Kidney (tissue), 13 donors: ENCODE measurements at regions not wholly inside any gene's neighbourhood (a gene's known extent, or its start where the extent isn't known, plus 50 kb on each side); places are given as distances from the start of the nearest gene placed in this dataset.

Experiments used
- DNase-seq, 5 donors: peaks; one replicate each; pipeline ENCODE4 v3.0.0-alpha.2; 2013 to 2020
- FAIRE-seq: peaks from 2 replicates; lab custom pipeline; 2012; peaks lifted over from hg19 to GRCh38; lab: Jason Lieb, UNC
- H3K27ac ChIP-seq, 2 donors: one replicate each; pipeline ENCODE4 v1.7.0; 2013; ENCODE audit warnings: low read depth in 2 of 2, low read length in 2 of 2, inconsistent platforms in 1 of 2
- H3K27me3 ChIP-seq: one replicate; pipeline ENCODE4 v1.7.1; 2013; ENCODE audit warnings: low read length, inconsistent platforms; ENCODE audit not compliant: control insufficient read depth, insufficient read depth
- H3K36me3 ChIP-seq, 3 donors: one replicate each; pipeline versions ENCODE4 v1.7.0 to v1.7.1; 2013; ENCODE audit warnings: low read length in 3 of 3, control low read depth in 1 of 3, inconsistent platforms in 1 of 3; ENCODE audit not compliant: insufficient read depth in 3 of 3, control insufficient read depth in 2 of 3
- H3K4me1 ChIP-seq, 3 donors: one replicate each; pipeline versions ENCODE4 v1.7.0 to v1.7.1; 2013; ENCODE audit warnings: low read length in 3 of 3, inconsistent platforms in 1 of 3, low read depth in 1 of 3; ENCODE audit not compliant: control insufficient read depth in 2 of 3, insufficient read depth in 2 of 3
- H3K4me3 ChIP-seq, 3 donors: one replicate each; pipeline versions ENCODE4 v1.7.0 to v1.8.1; 2013; ENCODE audit warnings: low read length in 3 of 3, control low read depth in 1 of 3, inconsistent platforms in 1 of 3
- H3K9ac ChIP-seq, 3 donors: one replicate each; pipeline versions ENCODE4 v1.7.0 to v1.7.1; 2013; ENCODE audit warnings: low read length in 3 of 3, control low read depth in 1 of 3, inconsistent platforms in 1 of 3
- H3K9me3 ChIP-seq, 3 donors: one replicate each; pipeline versions ENCODE4 v1.7.0 to v1.7.1; 2013; ENCODE audit warnings: low read length in 3 of 3, control low read depth in 1 of 3, inconsistent platforms in 1 of 3; ENCODE audit not compliant: control insufficient read depth in 2 of 3, insufficient read depth in 1 of 3
- CTCF ChIP-seq: IDR thresholded peaks from 3 replicates; pipeline ENCODE4 v1.5.1; 2012; ENCODE audit warnings: mild to moderate bottlenecking, moderate library complexity, borderline replicate concordance; ENCODE audit not compliant: insufficient read depth; ENCODE audit errors: extremely low read depth
- intact Hi-C: fragments of 100-400 bp; cut with DNase I; formaldehyde crosslinking; loops from one replicate; pipeline ENCODE4 v1.11.1; 2022
- donor health status: control.
- donor health status: control.
- donor health status: control.
- donor health status: control.
- donor health status: control.
- donor health status: DM: yes; HTN: yes; CAD: no.
- donor health status: Normal renal cell carcinoma (clear cell type).

GRCh38 chr22:49366437-49366836 is 461.2 kb downstream of the BRD1 start:
- Histone ChIP-seq H3K27ac (no peak overlapping the region), H3K27me3 (peaks cover 2% of the 10 kb centered on the region), H3K9ac (no peak overlapping the region), H3K4me3 (no peak overlapping the region), H3K9me3 (no peaks in the 10 kb centered on the region), H3K4me1 (no peaks in the 10 kb centered on the region), H3K36me3 (no peaks in the 10 kb centered on the region)
- intact Hi-C loops, result no loop called here
- FAIRE-seq (no peak), DNase-seq (peak in 1 of 5 donors; percentile 23)
- no peak for TF ChIP-seq CTCF

DNA sequence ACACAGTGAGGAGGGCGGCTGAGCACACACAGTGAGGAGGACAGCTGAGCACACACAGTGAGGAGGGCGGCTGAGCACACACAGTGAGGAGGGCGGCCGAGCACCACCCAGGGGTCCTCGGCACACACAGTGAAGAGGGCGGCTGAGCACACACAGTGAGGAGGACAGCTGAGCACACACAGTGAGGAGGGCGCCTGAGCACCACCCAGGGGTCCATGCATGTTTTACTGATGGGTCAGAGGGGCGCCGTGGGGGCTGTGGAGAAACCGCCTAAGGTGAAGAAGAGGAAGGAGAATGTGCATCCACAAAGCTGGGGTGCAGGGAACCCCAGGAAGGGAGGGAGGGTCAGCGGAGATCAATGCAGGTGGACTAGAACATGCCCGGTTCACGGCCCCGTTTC is 461.8 kb downstream of the BRD1 start:
- no peak for TF ChIP-seq CTCF
- intact Hi-C loops, result no loop called here
- H3K4me3 ChIP-seq, result no peak overlapping the region
- H3K4me1 ChIP-seq, result no peaks in the 10 kb centered on the region
- H3K9ac ChIP-seq, result no peak overlapping the region
- FAIRE-seq (no peak), DNase-seq (peak in 1 of 5 donors; percentile 56)
- H3K27me3 ChIP-seq, result peaks cover 2% of the 10 kb centered on the region
- H3K36me3 ChIP-seq, result no peaks in the 10 kb centered on the region
- H3K27ac ChIP-seq, result no peak overlapping the region
- no peaks in the 10 kb centered on the region for H3K9me3 ChIP-seq

DNA sequence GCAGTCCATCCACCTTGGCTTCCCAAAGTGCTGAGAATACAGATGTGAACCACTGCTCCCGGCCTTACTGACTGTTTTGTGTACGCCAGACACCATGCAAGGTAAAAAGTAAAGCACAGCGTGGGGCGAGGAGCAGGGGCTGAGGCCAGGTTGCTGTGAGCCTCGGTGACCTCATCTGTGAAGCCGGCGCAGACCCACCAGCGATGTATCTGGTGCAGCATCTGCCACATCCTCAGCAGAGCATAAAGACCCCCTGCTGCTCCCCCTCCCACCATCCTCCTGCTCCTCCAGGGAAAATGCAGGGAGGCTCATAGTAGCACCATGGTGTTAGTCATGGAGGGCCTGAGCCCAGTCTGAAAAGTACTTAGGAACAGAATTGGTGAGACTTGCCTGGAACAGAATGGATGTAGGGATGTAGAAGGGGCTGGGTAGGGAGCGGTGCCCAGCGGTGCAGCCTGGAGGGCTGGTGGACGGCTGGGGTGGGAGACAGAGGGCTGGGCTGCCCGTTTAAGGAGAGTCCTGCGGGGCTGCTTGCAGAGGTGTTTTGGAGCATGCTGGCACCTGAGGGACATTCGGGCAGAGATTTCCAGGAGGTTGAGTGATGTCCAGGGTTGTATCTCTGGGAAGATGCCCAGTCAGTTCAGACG is 462.4 kb downstream of the BRD1 start:
- no peaks in the 10 kb centered on the region for H3K4me1 ChIP-seq
- H3K9ac ChIP-seq, result no peak overlapping the region
- no peaks in the 10 kb centered on the region for H3K36me3 ChIP-seq
- no peak overlapping the region for H3K27ac ChIP-seq
- intact Hi-C loops, result no loop called here
- DNase-seq, result peak in 1 of 5 donors; percentile 43
- no peak for TF ChIP-seq CTCF
- no peaks in the 10 kb centered on the region for H3K9me3 ChIP-seq
- FAIRE-seq, result no peak
- no peak overlapping the region for H3K4me3 ChIP-seq
- peaks cover under 1% of the 10 kb centered on the region for H3K27me3 ChIP-seq

DNA sequence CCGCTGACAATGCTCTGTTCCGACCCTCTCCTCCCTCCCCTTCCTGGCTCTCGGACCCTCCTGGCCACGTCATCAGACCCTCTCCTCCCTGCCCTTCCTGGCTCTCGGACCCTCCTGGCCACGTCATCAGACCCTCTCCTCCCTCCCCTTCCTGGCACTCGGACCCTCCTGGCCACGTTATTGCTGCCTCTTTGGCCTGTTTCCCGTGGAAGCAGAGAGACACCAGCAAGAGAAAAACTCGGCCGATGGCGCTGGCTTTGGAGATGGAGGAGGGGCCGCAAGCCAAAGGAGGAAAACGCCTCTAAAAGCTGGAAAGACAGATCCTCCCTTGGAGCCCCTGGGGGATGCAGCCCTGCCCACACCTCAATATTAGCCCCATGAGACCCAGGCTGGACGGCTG is 463.3 kb downstream of the BRD1 start:
- FAIRE-seq, result no peak

More for the DNA sequence above, 463.3 kb downstream of the BRD1 start:
- Histone ChIP-seq H3K9ac (no peak overlapping the region), H3K4me1 (no peaks in the 10 kb centered on the region), H3K9me3 (no peaks in the 10 kb centered on the region), H3K27me3 (no peaks in the 10 kb centered on the region), H3K27ac (no peak overlapping the region), H3K36me3 (no peaks in the 10 kb centered on the region), H3K4me3 (no peak overlapping the region)
- intact Hi-C loops, result no loop called here
- peak in 1 of 5 donors; percentile 45 for DNase-seq
- TF ChIP-seq CTCF, result no peak
